OCI-LY1 (cell line): ENCODE measurements at regions not wholly inside any gene's neighbourhood (a gene's known extent, or its start where the extent isn't known, plus 50 kb on each side); places are given as distances from the start of the nearest gene placed in this dataset.

Experiments used
- EZH2 ChIP-seq: fragments of 200-600 bp; sonication (generic), shearing (Covaris generic); IDR thresholded peaks from 2 replicates; pipeline ENCODE4 v1.8.0; 2017; ENCODE audit warnings: borderline replicate concordance, mixed run types, mild to moderate bottlenecking, antibody characterized with exemption, low read length, moderate library complexity, mixed read lengths
- TF ChIP-seq, protein P1 (sequence below): fragments of 200-600 bp; sonication (generic), shearing (Covaris generic); IDR thresholded peaks from 2 replicates; pipeline ENCODE4 v1.5.1; 2017; ENCODE audit warnings: mild to moderate bottlenecking, antibody characterized with exemption, low read length, moderate library complexity, mixed read lengths

DNA sequence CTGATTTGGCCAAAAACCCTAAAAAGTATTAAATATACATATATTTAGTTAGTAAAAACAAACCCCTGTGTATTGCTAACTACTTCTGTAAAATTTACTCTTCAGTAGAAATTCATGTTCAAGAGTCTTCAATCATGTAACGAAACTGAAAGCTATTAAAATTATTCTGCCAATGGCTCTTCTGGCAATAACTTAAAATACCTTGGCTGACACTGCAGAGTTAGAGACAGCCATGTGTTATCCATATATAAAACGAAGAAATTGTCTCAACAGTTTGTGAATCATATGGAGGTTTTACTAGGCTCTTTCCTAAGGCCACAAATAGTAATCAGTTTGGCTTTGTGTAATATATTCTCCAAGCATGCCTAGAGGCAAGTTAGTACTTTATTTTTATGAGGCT is 357.2 kb downstream of the COL11A1 start:
- TF ChIP-seq, protein P1, sequence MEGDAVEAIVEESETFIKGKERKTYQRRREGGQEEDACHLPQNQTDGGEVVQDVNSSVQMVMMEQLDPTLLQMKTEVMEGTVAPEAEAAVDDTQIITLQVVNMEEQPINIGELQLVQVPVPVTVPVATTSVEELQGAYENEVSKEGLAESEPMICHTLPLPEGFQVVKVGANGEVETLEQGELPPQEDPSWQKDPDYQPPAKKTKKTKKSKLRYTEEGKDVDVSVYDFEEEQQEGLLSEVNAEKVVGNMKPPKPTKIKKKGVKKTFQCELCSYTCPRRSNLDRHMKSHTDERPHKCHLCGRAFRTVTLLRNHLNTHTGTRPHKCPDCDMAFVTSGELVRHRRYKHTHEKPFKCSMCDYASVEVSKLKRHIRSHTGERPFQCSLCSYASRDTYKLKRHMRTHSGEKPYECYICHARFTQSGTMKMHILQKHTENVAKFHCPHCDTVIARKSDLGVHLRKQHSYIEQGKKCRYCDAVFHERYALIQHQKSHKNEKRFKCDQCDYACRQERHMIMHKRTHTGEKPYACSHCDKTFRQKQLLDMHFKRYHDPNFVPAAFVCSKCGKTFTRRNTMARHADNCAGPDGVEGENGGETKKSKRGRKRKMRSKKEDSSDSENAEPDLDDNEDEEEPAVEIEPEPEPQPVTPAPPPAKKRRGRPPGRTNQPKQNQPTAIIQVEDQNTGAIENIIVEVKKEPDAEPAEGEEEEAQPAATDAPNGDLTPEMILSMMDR: no peak
- no peak for TF ChIP-seq EZH2
